Motor neuron (in vitro differentiated cells): ENCODE measurements at regions not wholly inside any gene's neighbourhood (a gene's known extent, or its start where the extent isn't known, plus 50 kb on each side); places are given as distances from the start of the nearest gene placed in this dataset.
A peak's percentile ranks its signal among the peaks of the same experiment; 100 is the strongest.
"Not testable (repeated sequence)": the region's sequence is repeated elsewhere in the genome, so short reads cannot be mapped to it uniquely, and the experiment has no call there.

Experiments
- ATAC-seq, 8 experiments: fragments of 200-7000 bp; cut with Tn5 transposase; replicated peaks in 6 of 8; 2 replicates each; pipeline ENCODE4 v1.8.0; 2021; ENCODE audit warnings: mild to moderate bottlenecking in 8 of 8, moderate library complexity in 8 of 8
- H3K27ac ChIP-seq, 2 donors: fragments of 250-450 bp; sonication (Bioruptor Pico); 2 replicates each; pipeline ENCODE4 v1.9.0; 2021; ENCODE audit warnings: antibody characterized with exemption in 2 of 2, mild to moderate bottlenecking in 2 of 2, moderate library complexity in 1 of 2
- H3K4me1 ChIP-seq, 2 donors: fragments of 250-450 bp; sonication (Bioruptor Pico); replicated peaks in 1 of 2; 2 replicates each; pipeline ENCODE4 v1.6.1; 2021; ENCODE audit warnings: antibody characterized with exemption in 2 of 2, mild to moderate bottlenecking in 2 of 2, moderate library complexity in 1 of 2
- H3K4me3 ChIP-seq, 5 donors: fragments of 250-450 bp; sonication (Bioruptor Pico); 2 replicates each; pipeline ENCODE4 v1.9.0; 2021; ENCODE audit warnings: antibody characterized with exemption in 5 of 5, mild to moderate bottlenecking in 5 of 5, moderate library complexity in 4 of 5
- WGBS, 10 experiments: fragments of 450-650 bp; shearing (Covaris generic); methylation state at CpG; one replicate each; pipeline ENCODE4 v1.0.0; 2022; 5-methylcytosine and 5-hydroxymethylcytosine counted together
- in situ Hi-C, 9 experiments: fragments of 400-800 bp; cut with MboI; loops; one replicate each; pipeline ENCODE4 v1.15.0; 2021; ENCODE audit warnings: low sequenced_read_pairs in 9 of 9, low pct_unique_long_range_greater_than_20kb in 2 of 9; ENCODE audit not compliant: unreplicated experiment in 9 of 9

GRCh38 chr12:113548467-113548866 is 76.8 kb upstream of the LHX5 start:
- Histone ChIP-seq H3K4me3 (no peak overlapping the region), H3K27ac (no peak overlapping the region), H3K4me1 (peaks cover 11 to 17% of the 10 kb centered on the region in 2 donors)
- WGBS, 10 experiments: 40 to 100% (median 85%) methylated on average over 1 to 2 of the region's 2 CpGs; no CpG with 5 or more reads in 4 of the 10 experiments
- no peak for ATAC-seq
- in situ Hi-C loops: no loop called here

GRCh38 chr12:113546916-113547863 is 75.5 kb upstream of the LHX5 start:
- ATAC-seq: peak in 5 of 8 experiments; percentile 22 to 89 (median 75)
- Histone ChIP-seq H3K4me1 (peaks cover 11 to 20% of the 10 kb centered on the region in 2 donors), H3K4me3 (no peak overlapping the region), H3K27ac (peak overlapping the region in 1 of 2 donors; percentile 28)
- in situ Hi-C loops: no loop called here
- 0 to 26% (median 12%) methylated on average over 1 to 6 of the region's 18 CpGs; no CpG with 5 or more reads in 4 of the 10 experiments for WGBS, 10 experiments

GRCh38 chr12:113537751-113538087 is 66.0 kb upstream of the LHX5 start:
- in situ Hi-C loops: no loop called here
- H3K4me1 ChIP-seq: peaks cover 0 to 9% of the 10 kb centered on the region in 2 donors
- WGBS, 10 experiments: 0 to 88% (median 43%) methylated on average over 1 to 4 of the region's 6 CpGs; no CpG with 5 or more reads in 6 of the 10 experiments

GRCh38 chr12:113537046-113537750 is 65.5 kb upstream of the LHX5 start:
- in situ Hi-C loops: no loop called here

More at GRCh38 chr12:113537751-113538087, 66.0 kb upstream of the LHX5 start:
- no peak for ATAC-seq
- no peak overlapping the region for H3K4me3 ChIP-seq
- no peak overlapping the region for H3K27ac ChIP-seq

DNA sequence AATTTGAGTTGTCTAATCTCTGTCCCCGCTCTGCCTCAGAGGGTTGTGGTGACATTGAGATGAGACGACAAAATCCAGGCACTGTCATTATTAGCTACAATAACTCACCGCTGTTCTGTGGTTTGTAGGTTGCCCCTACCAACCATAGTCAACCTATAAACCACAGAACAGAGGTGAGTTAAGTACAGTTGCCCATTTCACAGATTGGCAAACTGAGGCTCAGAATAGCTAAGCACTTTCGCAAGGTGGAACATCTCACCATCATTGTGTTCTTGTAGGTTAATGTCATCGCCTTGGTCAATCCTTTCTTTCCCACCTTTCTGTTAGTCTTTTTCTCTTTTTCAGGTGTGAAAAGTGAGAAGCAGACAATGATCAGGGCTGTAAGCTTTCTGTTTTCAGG is 63.4 kb upstream of the LHX5 start:
- WGBS, 10 experiments: 14 to 92% (median 77%) methylated on average over 1 to 4 of the region's 5 CpGs; no CpG with 5 or more reads in 2 of the 10 experiments
- no peak overlapping the region for H3K27ac ChIP-seq
- H3K4me3 ChIP-seq: no peak overlapping the region
- H3K4me1 ChIP-seq: peaks cover 0 to 4% of the 10 kb centered on the region in 2 donors
- in situ Hi-C loops: no loop called here
- ATAC-seq: no peak

More at GRCh38 chr12:113537046-113537750, 65.5 kb upstream of the LHX5 start:
- no peak for ATAC-seq
- no peak overlapping the region for H3K4me3 ChIP-seq
- WGBS, 10 experiments: 31 to 85% (median 63%) methylated on average over 4 to 11 of the region's 11 CpGs; no CpG with 5 or more reads in 2 of the 10 experiments
- no peak overlapping the region for H3K27ac ChIP-seq
- H3K4me1 ChIP-seq: peaks cover 0 to 6% of the 10 kb centered on the region in 2 donors

GRCh38 chr12:113534555-113534954 is 62.9 kb upstream of the LHX5 start:
- 68 to 100% (median 85%) methylated on average over 1 to 4 of the region's 6 CpGs; no CpG with 5 or more reads in 6 of the 10 experiments for WGBS, 10 experiments
- peaks cover 0 to 4% of the 10 kb centered on the region in 2 donors for H3K4me1 ChIP-seq
- no peak overlapping the region for H3K4me3 ChIP-seq
- in situ Hi-C loops: no loop called here
- no peak overlapping the region for H3K27ac ChIP-seq
- ATAC-seq: no peak

GRCh38 chr12:113533842-113534375 is 62.2 kb upstream of the LHX5 start:
- ATAC-seq: no peak
- in situ Hi-C loops: no loop called here
- Histone ChIP-seq H3K4me3 (no peak overlapping the region), H3K4me1 (peaks cover 0 to 4% of the 10 kb centered on the region in 2 donors), H3K27ac (no peak overlapping the region)
- WGBS, 10 experiments: 9 to 100% (median 55%) methylated on average over 2 to 7 of the region's 7 CpGs

- Histone ChIP-seq H3K4me3 (no peak overlapping the region), H3K27ac (no peak overlapping the region), H3K4me1 (peaks cover 0 to 4% of the 10 kb centered on the region in 2 donors)
- 48 to 80% (median 59%) methylated on average over 1 to 7 of the region's 13 CpGs; no CpG with 5 or more reads in 5 of the 10 experiments for WGBS, 10 experiments
- ATAC-seq: peak in 2 of 8 experiments; percentile 57 to 59
- in situ Hi-C loops: no loop called here
Observed at GRCh38 chr12:113532292-113532691, 60.6 kb upstream of the LHX5 start.

- ATAC-seq, H3K4me3 ChIP-seq, in situ Hi-C loops, H3K4me1 ChIP-seq, H3K27ac ChIP-seq: not testable (repeated sequence)
- 0 to 100% (median 77%) methylated on average over 1 to 3 of the region's 3 CpGs; no CpG with 5 or more reads in 5 of the 10 experiments for WGBS, 10 experiments
Observed at GRCh38 chr12:113531073-113531472, 59.4 kb upstream of the LHX5 start.

GRCh38 chr12:113528606-113529293 is 57.1 kb upstream of the LHX5 start:
- in situ Hi-C loops: no loop called here
- Histone ChIP-seq H3K4me3 (no peak overlapping the region), H3K27ac (no peak overlapping the region), H3K4me1 (peaks cover 0 to 4% of the 10 kb centered on the region in 2 donors)
- no peak for ATAC-seq
- 0 to 66% (median 49%) methylated on average over 1 to 10 of the region's 14 CpGs; no CpG with 5 or more reads in 3 of the 10 experiments for WGBS, 10 experiments

GRCh38 chr12:113525066-113525465 is 53.4 kb upstream of the LHX5 start:
- in situ Hi-C loops: no loop called here

DNA sequence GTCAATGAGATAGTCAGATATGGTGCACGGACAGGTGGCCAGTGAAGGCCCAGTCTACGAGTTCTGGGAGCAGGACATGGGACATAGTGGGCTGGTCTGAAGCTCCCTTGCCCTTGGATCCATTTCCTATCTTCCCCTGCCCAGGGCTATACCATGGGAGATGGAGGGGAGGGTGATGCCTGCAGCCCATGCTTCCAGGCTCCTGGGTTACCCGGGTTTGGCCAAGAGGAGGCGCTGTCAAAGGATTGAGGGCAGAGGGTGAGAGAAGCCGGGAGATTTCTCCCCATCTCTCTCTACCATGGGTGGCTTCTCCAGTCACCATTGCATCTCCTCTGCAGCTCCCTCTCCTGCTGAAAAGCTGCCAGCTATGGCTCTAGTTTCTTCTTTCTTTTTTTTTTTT is 52.8 kb upstream of the LHX5 start:
- H3K4me3 ChIP-seq: no peak overlapping the region
- in situ Hi-C loops: no loop called here
- H3K27ac ChIP-seq: no peak overlapping the region
- ATAC-seq: no peak
- WGBS, 10 experiments: 29 to 100% (median 61%) methylated on average over 1 to 3 of the region's 5 CpGs; no CpG with 5 or more reads in 6 of the 10 experiments
- H3K4me1 ChIP-seq: peaks cover 6 to 7% of the 10 kb centered on the region in 2 donors

More at GRCh38 chr12:113525066-113525465, 53.4 kb upstream of the LHX5 start:
- Histone ChIP-seq H3K4me3 (no peak overlapping the region), H3K4me1 (peaks cover 4 to 5% of the 10 kb centered on the region in 2 donors), H3K27ac (no peak overlapping the region)
- 0 to 68% (median 33%) methylated on average over 1 to 4 of the region's 7 CpGs; no CpG with 5 or more reads in 4 of the 10 experiments for WGBS, 10 experiments
- no peak for ATAC-seq
